Endothelial cell of umbilical vein (primary cell): ENCODE measurements at regions not wholly inside any gene's neighbourhood (a gene's known extent, or its start where the extent isn't known, plus 50 kb on each side); places are given as distances from the start of the nearest gene placed in this dataset.

Experiments used
- BruUV-seq: library from RNA; stranded (reverse); fragments of 400-500 nt; replicated peaks from 2 replicates; lab custom pipeline; 2021; lab: Mats Ljungman, UMichigan
- CTCF ChIA-PET: fragments of 300-600, 350-600 bp; sonication (Branson Sonifier 250); formaldehyde crosslinking; loops from one replicate; lab custom pipeline; 2021; ENCODE audit warnings: antibody characterized with exemption, inconsistent platforms; lab: Charles Lee
- POLR2A ChIA-PET: fragments of 300-600, 350-600 bp; sonication (Branson Sonifier 250); formaldehyde crosslinking; loops from one replicate; lab custom pipeline; 2021; ENCODE audit warnings: antibody characterized with exemption, inconsistent platforms; lab: Charles Lee
- DNase-seq: peaks from one replicate; pipeline ENCODE4 v3.0.0-alpha.2; 2011; ENCODE audit warnings: low read depth, low spot score
- FAIRE-seq: peaks from 2 replicates; lab custom pipeline; 2011; peaks lifted over from hg19 to GRCh38; lab: Jason Lieb, UNC
- H2AFZ ChIP-seq: 2 replicates; pipeline ENCODE4 v1.6.0; 2012; ENCODE audit warnings: low read depth, low read length, control low read depth, inconsistent platforms
- H3K27ac ChIP-seq: 2 replicates; pipeline ENCODE4 v1.5.1; 2011; ENCODE audit warnings: low read depth, mild to moderate bottlenecking, control low read depth, low read length, moderate library complexity; ENCODE audit not compliant: insufficient read depth
- H3K27me3 ChIP-seq, 2 experiments: 2 replicates each; pipeline versions ENCODE4 v1.6.0 to v1.6.1; 2011; ENCODE audit warnings: low read length in 2 of 2, mixed read lengths in 1 of 2; ENCODE audit not compliant: control insufficient read depth in 2 of 2, insufficient read depth in 2 of 2
- H3K36me3 ChIP-seq, 2 experiments: 2 replicates in 1 of 2; 3 replicates in 1 of 2; pipeline ENCODE4 v1.5.1; 2011; ENCODE audit warnings: low read length in 2 of 2, mild to moderate bottlenecking in 1 of 2, moderate library complexity in 1 of 2; ENCODE audit not compliant: control insufficient read depth in 2 of 2, insufficient read depth in 2 of 2; ENCODE audit errors: extremely low read depth in 1 of 2
- H3K4me1 ChIP-seq: 3 replicates; pipeline ENCODE4 v1.5.1; 2011; ENCODE audit warnings: mild to moderate bottlenecking, low read length; ENCODE audit not compliant: control insufficient read depth, insufficient read depth; ENCODE audit errors: extremely low read depth
- H3K4me2 ChIP-seq: 2 replicates; pipeline ENCODE4 v1.6.1; 2011; ENCODE audit warnings: low read length, control low read depth, mixed read lengths; ENCODE audit not compliant: insufficient read depth
- H3K4me3 ChIP-seq, 3 experiments: fragments of 200-600 bp in 1 of 3; sonication (generic), shearing (Covaris generic) in 1 of 3; replicated peaks in 1 of 3; 2 replicates each; pipeline ENCODE4 v1.5.1; 2011 to 2016; ENCODE audit warnings: control low read depth in 3 of 3, low read length in 3 of 3, mild to moderate bottlenecking in 2 of 3, inconsistent platforms in 1 of 3, low read depth in 1 of 3, moderate library complexity in 1 of 3; ENCODE audit not compliant: insufficient read depth in 1 of 3
- H3K79me2 ChIP-seq: 2 replicates; pipeline ENCODE4 v1.6.0; 2012; ENCODE audit warnings: low read length, inconsistent platforms; ENCODE audit not compliant: control insufficient read depth, insufficient read depth
- H3K9ac ChIP-seq: replicated peaks from 2 replicates; pipeline ENCODE3; 2011; ENCODE audit warnings: low read length, control low read depth; ENCODE audit not compliant: insufficient read depth; ENCODE audit errors: extremely low read depth
- H3K9me1 ChIP-seq: replicated peaks from 3 replicates; pipeline ENCODE4 v1.6.0; 2011; ENCODE audit warnings: mild to moderate bottlenecking, low read length; ENCODE audit not compliant: control insufficient read depth, insufficient read depth; ENCODE audit errors: extremely low read depth
- H3K9me3 ChIP-seq: replicated peaks from 2 replicates; pipeline ENCODE4 v1.5.1; 2012; ENCODE audit warnings: low read length, inconsistent platforms; ENCODE audit not compliant: control insufficient read depth, insufficient read depth
- H4K20me1 ChIP-seq: replicated peaks from 2 replicates; pipeline ENCODE3; 2011; ENCODE audit warnings: mild to moderate bottlenecking, low read length; ENCODE audit not compliant: control insufficient read depth, insufficient read depth; ENCODE audit errors: extremely low read depth
- EZH2 ChIP-seq: IDR thresholded peaks from 2 replicates; pipeline ENCODE4 v1.6.1; 2012; ENCODE audit warnings: borderline replicate concordance, low read depth, mild to moderate bottlenecking, moderate library complexity, low read length, inconsistent platforms; ENCODE audit not compliant: severe bottlenecking
- FOS ChIP-seq: IDR thresholded peaks from 2 replicates; pipeline ENCODE4 v1.6.1; 2011; ENCODE audit warnings: mild to moderate bottlenecking, low read length, moderate library complexity, borderline replicate concordance; ENCODE audit not compliant: insufficient read depth
- GATA2 ChIP-seq: IDR thresholded peaks from 2 replicates; pipeline ENCODE4 v1.7.0; 2011; ENCODE audit warnings: low read depth, mild to moderate bottlenecking, moderate library complexity, mixed read lengths, low read length; ENCODE audit not compliant: insufficient read length, insufficient read depth
- JUN ChIP-seq: IDR thresholded peaks from 2 replicates; pipeline ENCODE4 v1.6.1; 2011; ENCODE audit warnings: borderline replicate concordance, low read depth; ENCODE audit not compliant: insufficient read length, insufficient read depth
- MYC ChIP-seq: IDR thresholded peaks from one replicate; pipeline ENCODE4 v1.6.1; 2011; ENCODE audit warnings: mild to moderate bottlenecking, low read depth, low read length
- POLR2A ChIP-seq: IDR thresholded peaks from 2 replicates; pipeline ENCODE4 v1.6.1; 2012; ENCODE audit warnings: low read depth, mild to moderate bottlenecking, control low read depth, low read length
- POLR2AphosphoS5 ChIP-seq: IDR thresholded peaks from 2 replicates; pipeline ENCODE4 v1.6.1; 2012; ENCODE audit warnings: low read depth, mild to moderate bottlenecking, control low read depth, low read length, moderate library complexity; ENCODE audit not compliant: insufficient read depth
- dilution Hi-C: fragments of 300-500 bp; cut with MboI; formaldehyde crosslinking; loops from one replicate; pipeline ENCODE4 v1.15.0; 2019; ENCODE audit warnings: low sequenced_read_pairs; ENCODE audit not compliant: extremely low pct_ligation_motif_present
- intact Hi-C: fragments of 100-400 bp; cut with micrococcal nuclease; formaldehyde crosslinking; loops from one replicate; pipeline ENCODE4 v1.10.0; 2022
- TF ChIP-seq, protein P1 (sequence below), 2 donors: IDR thresholded peaks; 1 replicate in 1 of 2; 2 replicates in 1 of 2; pipeline ENCODE4 v1.5.1; 2011; ENCODE audit warnings: low read length in 2 of 2, mild to moderate bottlenecking in 2 of 2, moderate library complexity in 2 of 2, control low read depth in 1 of 2, inconsistent platforms in 1 of 2, low read depth in 1 of 2; ENCODE audit not compliant: insufficient read depth in 1 of 2; ENCODE audit errors: extremely low read depth in 1 of 2
- TF ChIP-seq, protein P2 (sequence below): IDR thresholded peaks from 2 replicates; pipeline ENCODE4 v1.6.1; 2011; ENCODE audit not compliant: insufficient read depth, insufficient read length

DNA sequence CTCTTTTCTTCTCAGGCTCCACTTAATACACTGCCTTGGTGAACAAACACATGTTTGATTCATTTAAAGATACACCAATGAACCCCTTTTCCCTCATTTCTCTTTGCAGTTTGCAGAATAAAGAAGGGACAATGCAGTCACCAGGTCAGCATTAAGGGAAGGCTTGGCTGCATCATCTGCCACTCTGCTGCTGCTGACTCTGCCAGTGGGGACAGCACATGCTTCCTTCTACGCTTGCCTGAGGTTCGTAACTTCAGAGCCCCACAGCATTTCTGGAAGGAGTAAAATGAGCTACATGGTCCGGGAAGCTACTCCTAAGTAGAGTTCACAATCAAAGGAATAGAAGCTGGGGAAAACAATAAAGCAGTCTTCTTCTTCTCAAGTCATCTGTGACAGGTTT, 178.9 kb upstream of the GATB start:
- DNase-seq, result no peak
- no peaks in the 10 kb centered on the region for H3K9me1 ChIP-seq
- H2AFZ ChIP-seq, result no peak overlapping the region
- H3K4me1 ChIP-seq, result no peaks in the 10 kb centered on the region
- dilution Hi-C loops (no loop called here), intact Hi-C loops (no loop called here)
- no peaks in the 10 kb centered on the region for H4K20me1 ChIP-seq
- no peak for FAIRE-seq
- no peaks in the 10 kb centered on the region for H3K79me2 ChIP-seq
- no peak overlapping the region for H3K9ac ChIP-seq
- no TSS peak for BruUV-seq
- ChIA-PET POLR2A (no interaction called here), CTCF (no interaction called here)
- H3K4me3 ChIP-seq, result no peak overlapping the region
- H3K4me2 ChIP-seq, result no peak overlapping the region
- H3K27me3 ChIP-seq, result no peaks in the 10 kb centered on the region
- H3K27ac ChIP-seq, result no peak overlapping the region
- H3K36me3 ChIP-seq, result no peaks in the 10 kb centered on the region
- no peaks in the 10 kb centered on the region for H3K9me3 ChIP-seq
- TF ChIP-seq GATA2, result no peak
- TF ChIP-seq POLR2AphosphoS5, result no peak
- TF ChIP-seq POLR2A, result no peak
- no peak for TF ChIP-seq EZH2
- TF ChIP-seq, protein P1, sequence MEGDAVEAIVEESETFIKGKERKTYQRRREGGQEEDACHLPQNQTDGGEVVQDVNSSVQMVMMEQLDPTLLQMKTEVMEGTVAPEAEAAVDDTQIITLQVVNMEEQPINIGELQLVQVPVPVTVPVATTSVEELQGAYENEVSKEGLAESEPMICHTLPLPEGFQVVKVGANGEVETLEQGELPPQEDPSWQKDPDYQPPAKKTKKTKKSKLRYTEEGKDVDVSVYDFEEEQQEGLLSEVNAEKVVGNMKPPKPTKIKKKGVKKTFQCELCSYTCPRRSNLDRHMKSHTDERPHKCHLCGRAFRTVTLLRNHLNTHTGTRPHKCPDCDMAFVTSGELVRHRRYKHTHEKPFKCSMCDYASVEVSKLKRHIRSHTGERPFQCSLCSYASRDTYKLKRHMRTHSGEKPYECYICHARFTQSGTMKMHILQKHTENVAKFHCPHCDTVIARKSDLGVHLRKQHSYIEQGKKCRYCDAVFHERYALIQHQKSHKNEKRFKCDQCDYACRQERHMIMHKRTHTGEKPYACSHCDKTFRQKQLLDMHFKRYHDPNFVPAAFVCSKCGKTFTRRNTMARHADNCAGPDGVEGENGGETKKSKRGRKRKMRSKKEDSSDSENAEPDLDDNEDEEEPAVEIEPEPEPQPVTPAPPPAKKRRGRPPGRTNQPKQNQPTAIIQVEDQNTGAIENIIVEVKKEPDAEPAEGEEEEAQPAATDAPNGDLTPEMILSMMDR (IDR thresholded peaks at IDR 0.05; ENCODE audit: extremely low read depth in 1 of 2, insufficient read depth in 1 of 2, low read depth in 1 of 2, low read length in 2 of 2), result no peak
- TF ChIP-seq FOS, result no peak
- no peak for TF ChIP-seq MYC
- TF ChIP-seq JUN, result no peak
- TF ChIP-seq, protein P2, sequence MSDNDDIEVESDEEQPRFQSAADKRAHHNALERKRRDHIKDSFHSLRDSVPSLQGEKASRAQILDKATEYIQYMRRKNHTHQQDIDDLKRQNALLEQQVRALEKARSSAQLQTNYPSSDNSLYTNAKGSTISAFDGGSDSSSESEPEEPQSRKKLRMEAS, result no peak
